ENCODE measurements at regions not wholly inside any gene's neighbourhood (a gene's known extent, or its start where the extent isn't known, plus 50 kb on each side); places are given as distances from the start of the nearest gene placed in this dataset.
"Not testable (repeated sequence)": the region's sequence is repeated elsewhere in the genome, so short reads cannot be mapped to it uniquely, and the experiment has no call there.

- H3K4me1 ChIP-seq (ENCODE audit: control insufficient read depth, insufficient read depth, low read length, poor library complexity, severe bottlenecking); H3K27me3 ChIP-seq (replicated peaks; ENCODE audit: control insufficient read depth, insufficient read depth, low read length, poor library complexity, severe bottlenecking); H3K27ac ChIP-seq (ENCODE audit: insufficient read depth, low read length, poor library complexity, severe bottlenecking); DNase-seq; H3K36me3 ChIP-seq (ENCODE audit: control insufficient read depth, insufficient read depth, low read length); H3K9me3 ChIP-seq (ENCODE audit: control insufficient read depth, low read length): not testable (repeated sequence)
- peak overlapping the region; percentile 44 for H3K4me3 ChIP-seq (ENCODE audit: insufficient read depth, low read depth, low read length, poor library complexity, severe bottlenecking)
Observed at GRCh38 chr20:25868650-25868979, 172.0 kb upstream of the ZNF337 start.

GRCh38 chr20:25867776-25868649 lies 171.4 kb upstream of the ZNF337 start:
- Histone ChIP-seq H3K36me3 (ENCODE audit: control insufficient read depth, insufficient read depth, low read length) (no peaks in the 10 kb centered on the region), H3K4me1 (ENCODE audit: control insufficient read depth, insufficient read depth, low read length, poor library complexity, severe bottlenecking) (peaks cover 7% of the 10 kb centered on the region), H3K27ac (ENCODE audit: insufficient read depth, low read length, poor library complexity, severe bottlenecking) (no peak overlapping the region), H3K4me3 (ENCODE audit: insufficient read depth, low read depth, low read length, poor library complexity, severe bottlenecking) (peak overlapping the region; percentile 44), H3K27me3 (replicated peaks; ENCODE audit: control insufficient read depth, insufficient read depth, low read length, poor library complexity, severe bottlenecking) (no peaks in the 10 kb centered on the region), H3K9me3 (ENCODE audit: control insufficient read depth, low read length) (no peaks in the 10 kb centered on the region)
- peak in 2 of 3 donors; percentile 45 to 55 for DNase-seq

- not testable (repeated sequence) for H3K27ac ChIP-seq (ENCODE audit: insufficient read depth, low read length, poor library complexity, severe bottlenecking); H3K27me3 ChIP-seq (replicated peaks; ENCODE audit: control insufficient read depth, insufficient read depth, low read length, poor library complexity, severe bottlenecking); H3K9me3 ChIP-seq (ENCODE audit: control insufficient read depth, low read length); H3K4me3 ChIP-seq (ENCODE audit: insufficient read depth, low read depth, low read length, poor library complexity, severe bottlenecking); H3K36me3 ChIP-seq (ENCODE audit: control insufficient read depth, insufficient read depth, low read length); DNase-seq
- peaks cover 13% of the 10 kb centered on the region for H3K4me1 ChIP-seq (ENCODE audit: control insufficient read depth, insufficient read depth, low read length, poor library complexity, severe bottlenecking)
Observed at GRCh38 chr20:25867015-25867775, 170.5 kb upstream of the ZNF337 start.

GRCh38 chr20:25865715-25866656 lies 169.3 kb upstream of the ZNF337 start:
- Histone ChIP-seq H3K4me3 (ENCODE audit: insufficient read depth, low read depth, low read length, poor library complexity, severe bottlenecking) (peak overlapping the region; percentile 40), H3K9me3 (ENCODE audit: control insufficient read depth, low read length) (no peaks in the 10 kb centered on the region), H3K27ac (ENCODE audit: insufficient read depth, low read length, poor library complexity, severe bottlenecking) (no peak overlapping the region), H3K4me1 (ENCODE audit: control insufficient read depth, insufficient read depth, low read length, poor library complexity, severe bottlenecking) (peaks cover 21% of the 10 kb centered on the region), H3K27me3 (replicated peaks; ENCODE audit: control insufficient read depth, insufficient read depth, low read length, poor library complexity, severe bottlenecking) (peaks cover 16% of the 10 kb centered on the region), H3K36me3 (ENCODE audit: control insufficient read depth, insufficient read depth, low read length) (no peaks in the 10 kb centered on the region)
- peak; percentile 30 to 61 (median 47) for DNase-seq

- not testable (repeated sequence) for H3K36me3 ChIP-seq (ENCODE audit: control insufficient read depth, insufficient read depth, low read length); H3K27ac ChIP-seq (ENCODE audit: insufficient read depth, low read length, poor library complexity, severe bottlenecking); H3K9me3 ChIP-seq (ENCODE audit: control insufficient read depth, low read length); DNase-seq
- Histone ChIP-seq H3K4me3 (ENCODE audit: insufficient read depth, low read depth, low read length, poor library complexity, severe bottlenecking) (peak overlapping the region; percentile 40), H3K4me1 (ENCODE audit: control insufficient read depth, insufficient read depth, low read length, poor library complexity, severe bottlenecking) (peaks cover 21% of the 10 kb centered on the region), H3K27me3 (replicated peaks; ENCODE audit: control insufficient read depth, insufficient read depth, low read length, poor library complexity, severe bottlenecking) (peaks cover 24% of the 10 kb centered on the region)
Observed at GRCh38 chr20:25864963-25865714, 168.5 kb upstream of the ZNF337 start.

GRCh38 chr20:25864326-25864962 lies 167.8 kb upstream of the ZNF337 start:
- Histone ChIP-seq H3K36me3 (ENCODE audit: control insufficient read depth, insufficient read depth, low read length) (no peaks in the 10 kb centered on the region), H3K4me3 (ENCODE audit: insufficient read depth, low read depth, low read length, poor library complexity, severe bottlenecking) (no peak overlapping the region), H3K4me1 (ENCODE audit: control insufficient read depth, insufficient read depth, low read length, poor library complexity, severe bottlenecking) (peaks cover 26% of the 10 kb centered on the region), H3K27me3 (replicated peaks; ENCODE audit: control insufficient read depth, insufficient read depth, low read length, poor library complexity, severe bottlenecking) (peaks cover 30% of the 10 kb centered on the region), H3K9me3 (ENCODE audit: control insufficient read depth, low read length) (no peaks in the 10 kb centered on the region), H3K27ac (ENCODE audit: insufficient read depth, low read length, poor library complexity, severe bottlenecking) (no peak overlapping the region)
- no peak for DNase-seq

GRCh38 chr20:25863536-25864325 lies 167.1 kb upstream of the ZNF337 start:
- peak overlapping the region; percentile 35 for H3K4me3 ChIP-seq (ENCODE audit: insufficient read depth, low read depth, low read length, poor library complexity, severe bottlenecking)
- H3K27me3 ChIP-seq (replicated peaks; ENCODE audit: control insufficient read depth, insufficient read depth, low read length, poor library complexity, severe bottlenecking): peaks cover 30% of the 10 kb centered on the region
- peaks cover 26% of the 10 kb centered on the region for H3K4me1 ChIP-seq (ENCODE audit: control insufficient read depth, insufficient read depth, low read length, poor library complexity, severe bottlenecking)
- H3K27ac ChIP-seq (ENCODE audit: insufficient read depth, low read length, poor library complexity, severe bottlenecking): no peak overlapping the region
- H3K36me3 ChIP-seq (ENCODE audit: control insufficient read depth, insufficient read depth, low read length): no peaks in the 10 kb centered on the region
- no peaks in the 10 kb centered on the region for H3K9me3 ChIP-seq (ENCODE audit: control insufficient read depth, low read length)
- no peak for DNase-seq

GRCh38 chr20:25862967-25863530 lies 166.4 kb upstream of the ZNF337 start:
- peaks cover 35% of the 10 kb centered on the region for H3K27me3 ChIP-seq (replicated peaks; ENCODE audit: control insufficient read depth, insufficient read depth, low read length, poor library complexity, severe bottlenecking)
- DNase-seq: peak; percentile 42 to 78 (median 71)
- not testable (repeated sequence) for H3K36me3 ChIP-seq (ENCODE audit: control insufficient read depth, insufficient read depth, low read length); H3K9me3 ChIP-seq (ENCODE audit: control insufficient read depth, low read length); H3K27ac ChIP-seq (ENCODE audit: insufficient read depth, low read length, poor library complexity, severe bottlenecking)
- H3K4me3 ChIP-seq (ENCODE audit: insufficient read depth, low read depth, low read length, poor library complexity, severe bottlenecking): peak overlapping the region; percentile 35
- H3K4me1 ChIP-seq (ENCODE audit: control insufficient read depth, insufficient read depth, low read length, poor library complexity, severe bottlenecking): peaks cover 24% of the 10 kb centered on the region

Measured in effector memory CD4-positive, alpha-beta T cell (primary cell).